ENCODE measurements at regions not wholly inside any gene's neighbourhood (a gene's known extent, or its start where the extent isn't known, plus 50 kb on each side); places are given as distances from the start of the nearest gene placed in this dataset.
"Not testable (repeated sequence)": the region's sequence is repeated elsewhere in the genome, so short reads cannot be mapped to it uniquely, and the experiment has no call there.

DNA sequence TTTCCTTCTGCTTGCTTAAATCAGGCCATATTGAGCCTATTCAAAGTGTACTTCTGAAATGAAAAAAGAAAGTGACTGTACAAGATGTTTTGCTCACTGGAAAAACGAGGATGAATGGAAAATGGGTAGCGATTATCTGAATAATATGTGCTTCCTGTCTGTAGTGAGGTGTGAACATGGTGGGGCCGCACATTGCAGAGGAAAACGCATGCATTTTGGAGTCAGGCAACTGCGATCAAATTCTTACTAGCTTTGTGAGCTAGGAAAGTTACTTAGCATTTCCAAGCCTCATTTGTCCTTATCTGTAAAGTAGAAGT lies 73.0 kb upstream of the PRSS3 start:
- Mint-ChIP-seq H3K9me3 (ENCODE audit: low read depth, unreplicated experiment) (peaks cover 3% of the 10 kb centered on the region), H3K27me3 (ENCODE audit: unreplicated experiment) (peaks cover 21% of the 10 kb centered on the region), H3K27ac (ENCODE audit: unreplicated experiment) (no peak overlapping the region), H3K36me3 (ENCODE audit: insufficient read depth, unreplicated experiment) (no peaks in the 10 kb centered on the region), H3K4me3 (ENCODE audit: low read depth, unreplicated experiment) (no peak overlapping the region), H3K4me1 (ENCODE audit: low read depth, unreplicated experiment) (no peaks in the 10 kb centered on the region)
- no peak for TF ChIP-seq CTCF (IDR thresholded peaks at IDR 0.05; ENCODE audit: unreplicated experiment)
- BruUV-seq (replicated peaks) = no TSS peak
- DNase-seq = no peak
- intact Hi-C loops (cut with micrococcal nuclease; ENCODE audit: unreplicated experiment) = loop anchor here (1.0 kb wide), 1 partner anchor 98 kb away; no protein-coding TSS in a partner anchor
- CTCF ChIA-PET = interaction anchor here (0.5 to 3.9 kb wide), 2 partner anchors 98 to 432 kb away, joined by 3 to 44 read pairs; partner anchors contain the start of gene NFX1

DNA sequence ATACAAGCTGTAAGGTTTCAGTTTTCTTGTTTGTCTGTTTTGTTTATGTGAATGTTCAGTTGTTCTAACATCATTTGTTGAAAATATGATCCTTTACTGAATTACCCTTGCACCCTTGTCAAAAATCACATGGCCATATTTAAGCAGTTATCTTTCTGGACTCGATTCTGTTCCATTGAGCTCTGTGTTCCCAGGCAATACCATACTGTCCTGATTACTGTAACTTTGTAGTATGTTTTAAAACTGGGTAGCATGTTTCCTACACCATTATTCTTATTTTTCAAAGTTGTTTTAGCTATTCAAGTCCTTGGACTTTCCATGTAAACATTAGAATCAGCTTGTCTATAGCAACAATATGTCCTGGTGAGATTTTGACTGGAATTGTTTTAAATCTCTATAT lies 66.7 kb upstream of the PRSS3 start:
- H3K27ac Mint-ChIP-seq (ENCODE audit: unreplicated experiment) = no peak overlapping the region
- intact Hi-C loops (cut with micrococcal nuclease; ENCODE audit: unreplicated experiment) = no loop called here
- H3K9me3 Mint-ChIP-seq (ENCODE audit: low read depth, unreplicated experiment) = peaks cover 3% of the 10 kb centered on the region
- TF ChIP-seq CTCF (IDR thresholded peaks at IDR 0.05; ENCODE audit: unreplicated experiment) = no peak
- peaks cover 28% of the 10 kb centered on the region for H3K27me3 Mint-ChIP-seq (ENCODE audit: unreplicated experiment)
- H3K36me3 Mint-ChIP-seq (ENCODE audit: insufficient read depth, unreplicated experiment) = no peaks in the 10 kb centered on the region
- H3K4me1 Mint-ChIP-seq (ENCODE audit: low read depth, unreplicated experiment) = no peaks in the 10 kb centered on the region
- BruUV-seq (replicated peaks) = no TSS peak
- H3K4me3 Mint-ChIP-seq (ENCODE audit: low read depth, unreplicated experiment) = no peak overlapping the region
- CTCF ChIA-PET = interaction anchor here (0.7 kb wide), 1 partner anchor 19 kb away, joined by 4 read pairs; no protein-coding TSS in a partner anchor
- no peak for DNase-seq

DNA sequence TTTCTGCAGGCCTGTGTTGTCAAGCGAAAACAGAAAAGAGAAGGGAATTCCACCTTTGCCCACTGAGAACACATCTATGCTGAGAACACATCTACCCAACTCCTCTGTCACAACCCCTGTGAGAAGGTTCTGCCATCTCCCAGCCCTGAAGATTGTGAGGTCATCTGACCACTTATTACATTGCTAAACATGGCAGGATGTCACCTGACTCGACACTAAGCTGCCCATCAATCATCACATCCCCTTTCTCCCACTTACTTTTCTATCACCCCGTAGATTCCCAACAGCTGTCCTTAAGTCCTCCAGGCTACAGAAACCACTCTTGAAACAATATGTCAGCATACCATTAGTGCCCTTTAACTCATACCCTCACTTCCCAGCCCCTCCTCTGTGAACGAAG lies 64.2 kb upstream of the PRSS3 start:
- Mint-ChIP-seq H3K27ac (ENCODE audit: unreplicated experiment) (no peak overlapping the region), H3K36me3 (ENCODE audit: insufficient read depth, unreplicated experiment) (no peaks in the 10 kb centered on the region), H3K4me3 (ENCODE audit: low read depth, unreplicated experiment) (no peak overlapping the region), H3K9me3 (ENCODE audit: low read depth, unreplicated experiment) (no peaks in the 10 kb centered on the region), H3K4me1 (ENCODE audit: low read depth, unreplicated experiment) (peaks cover 21% of the 10 kb centered on the region), H3K27me3 (ENCODE audit: unreplicated experiment) (peaks cover 17% of the 10 kb centered on the region)
- intact Hi-C loops (cut with micrococcal nuclease; ENCODE audit: unreplicated experiment) = no loop called here
- no TSS peak for BruUV-seq (replicated peaks)
- CTCF ChIA-PET = no interaction called here
- no peak for TF ChIP-seq CTCF (IDR thresholded peaks at IDR 0.05; ENCODE audit: unreplicated experiment)
- DNase-seq = no peak

DNA sequence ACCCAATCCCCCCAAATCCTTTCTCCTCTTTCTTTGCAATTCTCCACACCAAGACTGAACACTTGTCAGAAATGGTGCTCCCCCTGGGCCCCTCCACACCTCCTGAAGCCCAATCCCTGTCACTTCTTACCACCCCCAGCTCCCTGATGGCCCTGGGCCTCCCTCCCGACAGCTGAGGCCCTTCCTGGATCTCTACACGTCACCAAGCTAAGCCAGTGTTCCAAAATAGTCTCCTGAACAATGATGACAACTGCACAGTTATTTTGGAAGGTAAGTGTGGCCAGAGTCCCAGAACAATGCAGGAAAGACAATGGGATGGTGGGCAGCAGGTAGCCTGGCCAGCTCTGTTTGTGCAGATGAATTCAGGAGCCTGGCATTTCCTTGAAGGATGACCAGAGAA lies 63.7 kb upstream of the PRSS3 start:
- no peak for TF ChIP-seq CTCF (IDR thresholded peaks at IDR 0.05; ENCODE audit: unreplicated experiment)

DNA sequence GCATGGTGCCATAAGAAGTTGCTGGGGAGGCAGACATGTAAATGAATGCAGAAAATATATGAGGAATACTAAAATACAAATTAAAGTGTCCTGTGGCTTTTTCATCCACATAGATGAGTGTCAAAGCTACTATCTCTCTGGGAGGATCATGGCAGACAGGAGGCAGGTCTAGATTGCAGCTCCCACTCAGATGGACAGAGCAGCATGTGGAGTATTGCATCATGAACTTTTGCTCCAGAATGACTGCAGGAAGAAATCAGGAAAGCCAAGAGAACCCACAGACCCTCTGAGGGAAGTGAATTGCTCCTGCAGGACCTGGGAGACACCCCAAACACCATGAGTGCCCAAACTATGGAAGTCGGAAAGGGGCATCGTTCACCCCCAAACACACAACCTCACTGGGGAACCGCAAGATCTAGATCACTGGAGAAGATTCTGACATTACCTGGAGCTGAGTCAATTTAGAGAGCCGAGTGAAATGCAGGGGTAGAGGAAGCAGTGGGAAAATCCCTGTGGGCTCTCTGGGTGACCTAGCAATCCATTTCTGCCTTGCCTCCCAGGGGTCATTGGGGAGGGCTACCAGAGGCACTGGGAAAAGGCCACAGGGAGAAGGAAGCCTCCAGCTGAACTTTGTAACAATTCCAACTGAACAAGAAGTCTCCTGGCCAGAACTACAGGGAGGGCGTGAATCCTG lies 61.0 kb upstream of the PRSS3 start:
- CTCF ChIA-PET; intact Hi-C loops (cut with micrococcal nuclease; ENCODE audit: unreplicated experiment); BruUV-seq (replicated peaks); DNase-seq; H3K36me3 Mint-ChIP-seq (ENCODE audit: insufficient read depth, unreplicated experiment); H3K9me3 Mint-ChIP-seq (ENCODE audit: low read depth, unreplicated experiment); H3K4me3 Mint-ChIP-seq (ENCODE audit: low read depth, unreplicated experiment): not testable (repeated sequence)
- H3K4me1 Mint-ChIP-seq (ENCODE audit: low read depth, unreplicated experiment) = peaks cover 33% of the 10 kb centered on the region
- peak overlapping the region; percentile 31 for H3K27ac Mint-ChIP-seq (ENCODE audit: unreplicated experiment)
- H3K27me3 Mint-ChIP-seq (ENCODE audit: unreplicated experiment) = peaks cover 17% of the 10 kb centered on the region

More for the DNA sequence above, 63.7 kb upstream of the PRSS3 start:
- no peak overlapping the region for H3K27ac Mint-ChIP-seq (ENCODE audit: unreplicated experiment)
- H3K9me3 Mint-ChIP-seq (ENCODE audit: low read depth, unreplicated experiment) = no peaks in the 10 kb centered on the region
- H3K4me3 Mint-ChIP-seq (ENCODE audit: low read depth, unreplicated experiment) = no peak overlapping the region
- CTCF ChIA-PET = no interaction called here
- BruUV-seq (replicated peaks) = no TSS peak
- H3K27me3 Mint-ChIP-seq (ENCODE audit: unreplicated experiment) = peaks cover 17% of the 10 kb centered on the region
- H3K4me1 Mint-ChIP-seq (ENCODE audit: low read depth, unreplicated experiment) = peaks cover 21% of the 10 kb centered on the region
- no peak for DNase-seq
- intact Hi-C loops (cut with micrococcal nuclease; ENCODE audit: unreplicated experiment) = no loop called here
- no peaks in the 10 kb centered on the region for H3K36me3 Mint-ChIP-seq (ENCODE audit: insufficient read depth, unreplicated experiment)

- BruUV-seq (replicated peaks); H3K4me3 Mint-ChIP-seq (ENCODE audit: low read depth, unreplicated experiment); H3K36me3 Mint-ChIP-seq (ENCODE audit: insufficient read depth, unreplicated experiment); DNase-seq; CTCF ChIA-PET; H3K9me3 Mint-ChIP-seq (ENCODE audit: low read depth, unreplicated experiment); intact Hi-C loops (cut with micrococcal nuclease; ENCODE audit: unreplicated experiment): not testable (repeated sequence)
- Mint-ChIP-seq H3K27me3 (ENCODE audit: unreplicated experiment) (peaks cover 12% of the 10 kb centered on the region), H3K4me1 (ENCODE audit: low read depth, unreplicated experiment) (peaks cover 33% of the 10 kb centered on the region), H3K27ac (ENCODE audit: unreplicated experiment) (peak overlapping the region; percentile 31)
Measured at GRCh38 chr9:33734941-33735835, 60.2 kb upstream of the PRSS3 start.
